HuH-7.5 (cell line): ENCODE measurements at regions not wholly inside any gene's neighbourhood (a gene's known extent, or its start where the extent isn't known, plus 50 kb on each side); places are given as distances from the start of the nearest gene placed in this dataset.
"Not testable (repeated sequence)": the region's sequence is repeated elsewhere in the genome, so short reads cannot be mapped to it uniquely, and the experiment has no call there.

Source experiments
- DNase-seq: peaks from one replicate; pipeline ENCODE4 v3.0.0; 2011; ENCODE audit warnings: low spot score

- DNase-seq, result no peak
Measured at GRCh38 chr2:192459422-192459821, 264.7 kb upstream of the TMEFF2 start.

DNA sequence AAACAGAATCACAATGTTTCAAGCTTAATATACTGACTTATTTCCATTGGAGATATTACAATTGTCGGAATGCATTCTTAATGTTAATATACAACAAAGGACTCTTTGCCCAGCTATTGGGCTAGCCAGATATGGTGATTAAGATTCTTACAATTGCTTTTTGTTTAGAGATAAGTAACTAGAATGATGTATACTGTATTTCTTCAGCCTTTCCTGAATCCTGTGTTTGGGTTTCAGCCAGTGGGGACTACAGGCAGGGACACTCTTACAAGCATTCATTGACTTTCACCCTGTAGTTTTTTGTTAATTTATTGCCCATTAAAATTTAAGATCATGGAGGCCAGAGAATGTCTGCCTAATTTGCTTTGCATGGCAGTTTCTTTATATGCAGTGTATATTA is 254.1 kb upstream of the TMEFF2 start:
- no peak for DNase-seq

DNA sequence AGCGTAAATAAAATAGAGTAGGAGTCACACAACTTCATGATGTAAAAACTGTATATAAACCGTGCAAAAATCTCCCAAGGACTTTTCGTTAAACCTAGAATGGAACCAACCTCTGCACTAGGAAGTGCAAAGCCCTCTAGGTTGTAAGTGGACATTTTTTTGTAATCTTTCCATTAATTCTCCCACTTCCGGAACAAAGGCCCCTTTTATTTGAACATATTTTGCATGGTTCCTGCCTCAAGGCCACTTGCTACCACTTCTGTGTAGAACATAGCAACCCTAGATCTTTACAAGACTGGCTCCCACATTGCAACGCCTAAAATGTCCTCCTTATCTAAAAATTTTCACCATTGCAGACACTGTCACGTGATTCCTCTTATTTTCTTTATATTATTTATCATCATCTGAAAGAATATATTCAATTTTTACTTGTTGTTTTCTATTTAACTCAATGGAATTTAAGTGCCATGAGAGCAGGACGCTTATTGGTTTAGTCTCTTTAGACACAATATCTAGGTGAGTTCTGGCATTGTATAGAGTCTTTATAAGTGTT is 249.6 kb upstream of the TMEFF2 start:
- no peak for DNase-seq

DNA sequence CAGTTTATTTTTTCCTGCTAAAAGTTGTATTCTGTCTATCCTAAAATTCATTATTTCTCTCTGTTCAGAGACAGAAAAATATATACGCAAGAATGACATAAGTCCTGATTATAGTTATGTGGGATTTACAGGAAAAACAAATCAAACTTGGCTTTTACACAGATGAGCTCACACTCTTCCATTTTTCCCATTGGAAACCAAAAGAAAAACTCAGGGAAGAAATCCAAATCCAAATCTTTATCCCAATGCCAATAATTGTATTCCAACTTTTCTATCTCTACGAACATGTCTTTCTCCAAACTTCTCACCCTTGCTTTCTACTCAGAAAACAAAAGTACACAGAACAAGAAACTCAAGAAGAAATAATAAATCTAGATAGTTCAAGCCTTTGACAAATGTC is 249.1 kb upstream of the TMEFF2 start:
- no peak for DNase-seq

- DNase-seq, result no peak
Measured at GRCh38 chr2:192438239-192438638, 243.5 kb upstream of the TMEFF2 start.

DNA sequence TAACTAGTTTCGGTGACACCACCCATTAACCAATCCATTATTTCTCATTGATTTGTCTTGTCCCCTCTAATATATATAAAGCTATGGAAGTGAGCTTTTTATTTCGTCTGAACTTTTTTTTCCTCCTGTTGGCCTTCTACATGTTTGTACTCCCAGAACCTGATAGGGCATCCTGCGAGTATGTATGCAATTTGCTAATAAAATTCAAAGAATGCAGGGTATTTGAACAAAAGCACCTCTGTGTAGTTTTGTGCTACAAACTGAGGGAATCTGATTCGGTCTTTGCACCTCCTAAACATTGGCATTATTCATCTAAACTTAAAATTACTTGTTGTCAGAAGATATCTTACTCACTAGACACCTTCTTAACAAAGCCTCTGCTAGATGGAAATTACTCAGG is 242.9 kb upstream of the TMEFF2 start:
- DNase-seq, result no peak

DNA sequence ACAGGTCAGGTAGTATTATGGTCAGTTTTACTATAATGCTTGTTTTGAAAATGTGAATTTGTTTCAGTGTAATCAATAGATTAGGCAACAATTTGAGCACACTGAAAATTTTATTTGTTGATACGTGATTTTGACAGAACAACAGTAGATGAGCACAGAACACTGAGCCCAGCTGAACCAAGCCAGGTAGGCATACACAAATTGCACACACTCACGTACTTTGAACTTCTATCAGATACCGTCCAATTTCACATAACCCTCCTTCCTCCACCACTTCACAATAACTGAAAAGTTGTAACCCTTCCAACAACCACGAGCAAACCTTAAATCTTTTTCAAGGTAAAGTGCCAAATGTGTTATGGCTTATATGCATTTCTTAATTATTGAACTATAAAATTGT is 229.5 kb upstream of the TMEFF2 start:
- DNase-seq, result no peak

GRCh38 chr2:192419786-192420185 is 225.1 kb upstream of the TMEFF2 start:
- DNase-seq, result no peak

GRCh38 chr2:192416060-192416459 is 221.3 kb upstream of the TMEFF2 start:
- no peak for DNase-seq

- DNase-seq, result no peak
Measured at GRCh38 chr2:192414794-192415193, 220.1 kb upstream of the TMEFF2 start.

DNA sequence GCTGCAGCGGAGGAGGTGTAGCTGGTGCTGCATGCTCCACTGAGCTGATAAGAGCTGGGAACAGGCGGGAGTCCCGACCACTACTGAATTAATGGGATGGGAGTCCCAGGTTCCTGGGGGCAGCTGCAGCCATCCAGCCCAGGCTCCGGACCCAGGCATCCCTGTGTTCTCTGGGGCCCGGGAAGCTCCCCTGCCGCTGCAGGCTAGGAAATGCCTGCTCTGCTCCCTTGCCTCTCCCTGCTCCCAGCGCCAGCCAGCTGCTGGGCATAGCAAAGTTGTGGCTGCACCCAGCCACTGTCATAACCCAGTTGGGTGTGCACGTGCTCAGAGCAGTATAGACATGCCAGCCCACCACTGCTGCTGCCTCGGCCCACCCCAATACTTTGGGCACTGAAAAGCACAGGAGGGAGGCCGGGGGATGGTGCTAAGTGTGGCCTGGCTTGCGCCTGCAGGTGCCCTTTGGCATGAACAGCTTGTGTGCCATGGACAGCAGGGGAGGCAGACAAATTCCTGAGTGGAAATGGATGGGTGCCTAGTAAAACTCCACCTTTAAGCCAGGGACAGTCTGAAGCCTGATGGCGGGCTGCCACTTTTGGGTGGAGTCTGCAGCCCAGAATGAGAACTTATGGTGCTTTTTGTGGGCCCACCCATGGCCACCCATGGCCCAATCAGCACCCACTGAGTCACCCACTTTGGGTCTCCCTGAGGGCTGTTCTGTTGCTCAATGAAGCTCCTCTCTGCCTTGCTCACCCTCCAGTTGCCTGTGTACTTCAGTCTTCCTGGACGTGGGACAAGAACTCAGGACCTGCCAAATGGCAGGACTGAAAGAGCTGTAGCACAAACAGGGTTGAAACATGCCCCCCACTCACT is 219.3 kb upstream of the TMEFF2 start:
- no peak for DNase-seq

- not testable (repeated sequence) for DNase-seq
Measured at GRCh38 chr2:192412866-192413265, 218.1 kb upstream of the TMEFF2 start.

DNA sequence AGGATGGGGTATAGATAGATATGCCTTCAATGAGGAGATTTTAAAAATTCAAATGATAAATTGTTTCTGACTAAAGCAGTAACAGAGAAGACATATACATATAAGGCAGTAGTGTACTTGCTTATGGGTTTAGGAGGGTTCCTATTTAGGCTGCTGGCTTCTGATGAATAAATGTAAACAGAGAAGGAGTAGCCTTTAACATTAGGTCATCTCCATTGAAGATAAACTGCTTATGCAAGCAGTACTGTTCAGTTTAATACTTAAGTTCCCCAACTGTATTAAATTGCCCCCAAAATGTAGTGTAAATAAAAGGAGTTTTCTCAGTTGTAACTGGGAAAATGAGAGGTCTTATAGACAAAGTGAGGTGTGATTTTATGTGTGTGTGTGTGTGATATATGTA is 217.7 kb upstream of the TMEFF2 start:
- DNase-seq, result no peak

DNA sequence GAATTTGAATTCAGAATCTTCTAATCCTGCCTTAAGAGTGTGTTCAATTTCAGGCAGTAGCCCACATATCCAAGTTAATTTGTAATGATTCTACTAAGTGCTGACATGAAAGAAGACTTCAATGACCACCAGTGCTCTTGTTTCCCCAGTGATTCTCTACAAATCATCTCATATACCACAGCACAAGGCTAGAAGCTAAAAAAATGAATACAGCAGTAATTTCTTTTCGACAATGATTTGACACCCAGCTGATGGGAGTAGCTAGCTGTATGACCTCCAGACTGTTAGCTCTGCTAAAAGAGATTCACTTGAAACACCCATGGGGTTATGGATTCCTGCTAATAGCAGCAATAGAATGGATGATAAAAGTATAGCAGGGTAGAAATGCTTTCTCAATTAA is 217.0 kb upstream of the TMEFF2 start:
- DNase-seq, result no peak

GRCh38 chr2:192410319-192410718 is 215.6 kb upstream of the TMEFF2 start:
- no peak for DNase-seq

GRCh38 chr2:192407692-192408091 is 213.0 kb upstream of the TMEFF2 start:
- no peak for DNase-seq

- DNase-seq, result no peak
Measured at GRCh38 chr2:192398236-192398635, 203.5 kb upstream of the TMEFF2 start.

DNA sequence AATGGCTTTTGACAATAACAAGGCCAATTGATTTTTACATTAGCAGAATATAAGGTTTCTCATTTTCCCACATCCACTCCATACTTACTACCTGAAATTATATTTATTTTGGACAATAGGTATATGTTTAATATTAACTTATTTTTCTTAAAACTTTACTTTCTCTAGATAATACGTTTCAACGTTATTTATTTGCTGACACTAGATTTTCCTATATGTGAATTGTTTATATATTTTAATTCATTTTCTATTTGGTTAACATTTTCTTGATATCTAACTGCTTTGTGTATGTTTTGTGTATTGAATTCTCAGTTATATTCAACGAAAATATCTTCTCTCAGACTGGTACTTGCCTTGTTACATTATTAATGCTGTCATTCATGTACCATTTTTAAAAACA is 199.9 kb upstream of the TMEFF2 start:
- no peak for DNase-seq

- no peak for DNase-seq
Measured at GRCh38 chr2:192391041-192391440, 196.3 kb upstream of the TMEFF2 start.

- DNase-seq, result no peak
Measured at GRCh38 chr2:192390401-192390800, 195.7 kb upstream of the TMEFF2 start.

DNA sequence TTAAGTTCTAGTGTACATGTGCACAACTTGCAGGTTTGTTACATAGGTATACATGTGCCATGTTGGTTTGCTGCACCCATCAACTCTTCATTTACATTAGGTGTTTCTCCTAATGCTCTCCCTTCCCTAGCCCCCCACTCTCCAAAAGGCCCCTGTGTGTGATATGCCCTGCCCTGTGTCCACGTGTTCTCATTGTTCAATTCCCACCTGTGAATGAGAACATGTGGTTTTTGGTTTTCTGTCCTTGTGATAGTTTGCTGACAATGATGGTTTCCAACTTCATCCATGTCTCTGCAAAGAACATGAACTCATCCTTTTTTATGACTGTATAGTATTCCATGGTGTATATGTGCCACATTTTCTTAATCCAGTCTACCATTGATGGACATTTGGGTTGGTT is 189.5 kb upstream of the TMEFF2 start:
- DNase-seq, result not testable (repeated sequence)

- no peak for DNase-seq
Measured at GRCh38 chr2:192381082-192381481, 186.3 kb upstream of the TMEFF2 start.

DNA sequence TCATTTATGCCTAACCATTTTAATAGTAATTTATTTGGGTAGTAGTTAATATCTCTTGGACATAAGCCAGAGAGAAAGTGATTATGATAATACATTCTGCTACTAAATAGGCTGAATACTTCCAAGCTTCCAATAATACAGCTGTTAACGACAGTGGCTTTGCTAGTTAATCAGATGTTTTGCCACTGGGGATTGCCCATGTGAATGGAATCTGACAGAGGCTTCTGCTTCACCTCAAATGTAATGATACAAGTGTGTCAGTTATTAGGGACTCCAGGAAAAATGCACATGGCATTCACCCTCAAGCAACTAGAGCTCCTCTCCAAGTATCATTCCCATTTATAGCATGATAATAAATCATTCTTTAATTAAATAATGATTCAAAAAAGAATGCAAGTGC is 185.0 kb upstream of the TMEFF2 start:
- DNase-seq, result no peak

GRCh38 chr2:192377173-192377572 is 182.4 kb upstream of the TMEFF2 start:
- DNase-seq, result no peak
